Tongue (tissue), 1 donor: ENCODE measurements at regions not wholly inside any gene's neighbourhood (a gene's known extent, or its start where the extent isn't known, plus 50 kb on each side); places are given as distances from the start of the nearest gene placed in this dataset.

ENCODE experiments used
- DNase-seq: peaks from one replicate; pipeline ENCODE4 v3.0.0-alpha.2; 2015

- DNase-seq = no peak
Measured at GRCh38 chr18:71878226-71878625, 665.9 kb downstream of the CBLN2 start.

- no peak for DNase-seq
Measured at GRCh38 chr18:71873695-71874094, 670.4 kb downstream of the CBLN2 start.

GRCh38 chr18:71865888-71866287 is 678.3 kb downstream of the CBLN2 start:
- no peak for DNase-seq

- DNase-seq = no peak
Measured at GRCh38 chr18:71850602-71851001, 693.5 kb downstream of the CBLN2 start.

GRCh38 chr18:71849407-71849806 is 694.7 kb downstream of the CBLN2 start:
- DNase-seq = no peak

GRCh38 chr18:71846716-71847115 is 697.4 kb downstream of the CBLN2 start:
- no peak for DNase-seq

GRCh38 chr18:71844814-71845213 is 699.3 kb downstream of the CBLN2 start:
- DNase-seq = no peak

GRCh38 chr18:71842666-71843065 is 701.5 kb downstream of the CBLN2 start:
- DNase-seq = no peak

GRCh38 chr18:71837547-71837946 is 706.6 kb downstream of the CBLN2 start:
- no peak for DNase-seq

- DNase-seq = peak; percentile 50
Measured at GRCh38 chr18:71832946-71833617, 711.1 kb downstream of the CBLN2 start.

GRCh38 chr18:71831039-71831438 is 713.1 kb downstream of the CBLN2 start:
- peak; percentile 20 for DNase-seq

- no peak for DNase-seq
Measured at GRCh38 chr18:71827301-71827700, 716.8 kb downstream of the CBLN2 start.

- no peak for DNase-seq
Measured at GRCh38 chr18:71815305-71815704, 728.8 kb downstream of the CBLN2 start.

GRCh38 chr18:71809711-71810110 is 734.4 kb downstream of the CBLN2 start:
- no peak for DNase-seq

GRCh38 chr18:71808616-71809015 is 735.5 kb downstream of the CBLN2 start:
- DNase-seq = no peak

GRCh38 chr18:71807586-71807985 is 736.6 kb downstream of the CBLN2 start:
- no peak for DNase-seq

- DNase-seq = peak; percentile 14
Measured at GRCh38 chr18:71798986-71799673, 745.0 kb downstream of the CBLN2 start.

- DNase-seq = no peak
Measured at GRCh38 chr18:71797554-71797953, 746.6 kb downstream of the CBLN2 start.

GRCh38 chr18:71784777-71785176 is 759.4 kb downstream of the CBLN2 start:
- DNase-seq = no peak

- no peak for DNase-seq
Measured at GRCh38 chr18:71760541-71760940, 783.6 kb downstream of the CBLN2 start.

GRCh38 chr18:71754246-71754645 is 789.9 kb downstream of the CBLN2 start:
- no peak for DNase-seq

- DNase-seq = no peak
Measured at GRCh38 chr18:71743634-71744033, 800.5 kb downstream of the CBLN2 start.

- DNase-seq = no peak
Measured at GRCh38 chr18:71729611-71730010, 814.5 kb downstream of the CBLN2 start.

- no peak for DNase-seq
Measured at GRCh38 chr18:71727909-71728308, 816.2 kb downstream of the CBLN2 start.
